ENCODE measurements at regions not wholly inside any gene's neighbourhood (a gene's known extent, or its start where the extent isn't known, plus 50 kb on each side); places are given as distances from the start of the nearest gene placed in this dataset.

DNA sequence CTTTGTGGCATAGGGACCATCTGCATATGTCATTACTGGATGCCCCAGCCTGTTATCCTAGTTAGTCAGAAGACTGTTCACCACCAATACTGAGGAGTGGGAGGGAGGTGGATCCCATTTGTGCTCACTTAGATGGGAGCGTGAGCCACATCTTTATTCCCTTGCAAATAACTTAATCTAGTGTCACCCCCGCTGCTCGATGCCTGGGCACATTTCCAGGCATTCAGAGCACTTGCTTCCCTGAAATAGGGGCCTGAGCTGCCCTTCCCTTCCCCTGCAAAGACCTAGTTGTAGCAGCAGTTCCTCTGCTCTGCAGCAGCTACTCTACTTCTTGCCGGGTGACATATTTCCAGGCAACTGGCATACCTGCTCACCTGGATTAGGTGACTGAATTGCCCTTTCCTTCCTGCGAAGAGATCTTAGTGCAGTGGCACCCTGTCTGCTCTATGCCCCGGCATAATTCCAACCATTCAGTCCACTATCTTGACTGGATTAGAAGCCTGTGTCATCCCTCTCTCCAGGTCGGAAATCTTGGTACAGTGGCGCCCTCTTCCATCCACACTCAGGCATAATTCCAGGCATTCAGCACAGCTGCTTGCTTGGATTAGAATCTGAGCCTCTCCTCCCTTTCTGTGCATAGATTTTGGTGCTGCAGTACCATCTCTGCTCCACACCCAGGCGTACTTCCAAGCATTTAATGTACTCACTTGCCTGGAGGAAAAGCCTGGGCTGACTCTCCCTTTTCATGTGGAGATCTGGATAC lies 1389.1 kb upstream of the TMEFF2 start:
- peak; percentile 43 for DNase-seq (ENCODE audit: low spot score)

- peak; percentile 46 for DNase-seq (ENCODE audit: low spot score)
Measured at GRCh38 chr2:193581807-193582206, 1387.1 kb upstream of the TMEFF2 start.

- DNase-seq (ENCODE audit: low spot score), result no peak
Measured at GRCh38 chr2:193580176-193580950, 1385.6 kb upstream of the TMEFF2 start.

GRCh38 chr2:193566886-193567285 lies 1372.2 kb upstream of the TMEFF2 start:
- no peak for DNase-seq (ENCODE audit: low spot score)

GRCh38 chr2:193566276-193566675 lies 1371.5 kb upstream of the TMEFF2 start:
- no peak for DNase-seq (ENCODE audit: low spot score)

DNA sequence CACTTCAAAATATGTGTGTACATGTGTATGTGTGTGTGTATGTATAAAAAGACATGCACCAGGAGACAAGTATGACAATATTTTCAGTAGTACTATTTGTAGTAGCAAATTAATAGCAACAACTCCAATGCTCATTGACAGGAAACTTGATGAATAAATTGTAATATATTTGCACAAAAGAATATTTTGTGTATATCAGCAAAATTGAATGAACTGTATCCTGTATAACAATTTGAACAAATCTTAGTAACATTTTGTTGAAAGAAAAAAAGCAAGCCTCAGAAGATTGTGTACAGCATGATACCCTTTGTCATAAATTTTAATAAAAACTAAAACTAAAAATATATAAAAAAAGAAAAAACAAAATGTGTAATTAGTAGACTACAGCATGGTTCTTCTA lies 1367.3 kb upstream of the TMEFF2 start:
- DNase-seq (ENCODE audit: low spot score), result no peak

GRCh38 chr2:193561054-193561453 lies 1366.3 kb upstream of the TMEFF2 start:
- no peak for DNase-seq (ENCODE audit: low spot score)

- no peak for DNase-seq (ENCODE audit: low spot score)
Measured at GRCh38 chr2:193556766-193557470, 1362.2 kb upstream of the TMEFF2 start.

DNA sequence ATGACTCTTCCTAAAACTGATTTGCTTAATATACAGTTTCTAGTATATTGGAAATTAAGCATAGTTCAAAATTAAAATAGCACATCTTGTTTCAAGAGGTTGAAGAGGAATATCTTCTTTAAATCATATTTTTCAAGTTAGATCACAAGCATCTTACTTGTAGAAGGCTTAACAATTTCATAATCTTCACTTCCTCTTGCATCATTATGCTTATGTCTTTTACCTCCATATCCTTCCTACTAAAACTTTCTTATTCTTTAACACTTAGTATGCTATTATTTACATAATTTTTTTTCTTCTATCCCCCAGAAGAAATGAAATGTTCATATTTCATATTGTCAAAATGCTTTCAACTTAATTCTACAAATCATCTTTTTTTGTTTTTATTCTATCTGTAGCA lies 1354.9 kb upstream of the TMEFF2 start:
- DNase-seq (ENCODE audit: low spot score), result no peak

GRCh38 chr2:193542762-193543161 lies 1348.0 kb upstream of the TMEFF2 start:
- DNase-seq (ENCODE audit: low spot score), result no peak

- DNase-seq (ENCODE audit: low spot score), result no peak
Measured at GRCh38 chr2:193539188-193539587, 1344.5 kb upstream of the TMEFF2 start.

- no peak for DNase-seq (ENCODE audit: low spot score)
Measured at GRCh38 chr2:193538061-193538460, 1343.3 kb upstream of the TMEFF2 start.

GRCh38 chr2:193537531-193537930 lies 1342.8 kb upstream of the TMEFF2 start:
- no peak for DNase-seq (ENCODE audit: low spot score)

DNA sequence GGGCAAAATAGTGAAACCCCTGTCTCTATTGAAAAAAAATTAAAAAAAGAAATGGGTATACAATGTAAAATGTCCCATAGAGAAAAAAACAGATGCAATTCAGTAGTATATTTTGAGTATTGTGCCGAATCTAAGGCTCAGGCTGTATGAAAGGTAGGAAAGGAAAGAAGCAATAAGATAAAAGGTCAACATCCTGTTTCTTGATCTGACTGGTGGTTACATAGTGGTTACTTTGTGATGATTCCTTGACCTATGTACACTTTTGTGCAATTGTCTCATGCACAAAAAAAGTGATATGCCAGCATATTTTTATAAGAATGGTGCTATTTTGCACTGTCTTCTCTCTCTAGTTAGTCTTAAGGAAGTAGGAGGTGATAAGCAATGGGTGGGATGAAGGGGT lies 1333.7 kb upstream of the TMEFF2 start:
- no peak for DNase-seq (ENCODE audit: low spot score)

- DNase-seq (ENCODE audit: low spot score), result no peak
Measured at GRCh38 chr2:193527146-193527545, 1332.4 kb upstream of the TMEFF2 start.

- DNase-seq (ENCODE audit: low spot score), result no peak
Measured at GRCh38 chr2:193523662-193524061, 1328.9 kb upstream of the TMEFF2 start.

DNA sequence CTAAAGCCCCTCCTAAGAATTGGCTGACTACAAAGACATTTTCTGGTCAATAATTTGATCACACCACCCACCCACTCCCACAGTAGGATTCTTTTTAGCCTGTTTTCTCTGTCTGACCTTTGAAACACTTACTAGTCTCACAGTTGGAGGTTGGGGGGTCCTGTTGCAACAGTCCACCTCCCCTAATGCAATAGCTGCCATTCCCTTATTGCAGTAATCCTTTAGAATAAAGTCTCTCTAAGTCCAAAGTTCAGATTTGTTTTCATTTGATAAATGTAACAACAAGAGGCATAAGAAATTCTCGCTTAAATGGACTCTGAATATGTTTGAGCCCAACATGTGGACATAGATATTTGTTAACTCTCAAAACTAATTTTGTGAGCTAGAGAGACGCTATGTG lies 1326.8 kb upstream of the TMEFF2 start:
- no peak for DNase-seq (ENCODE audit: low spot score)

- no peak for DNase-seq (ENCODE audit: low spot score)
Measured at GRCh38 chr2:193520709-193521458, 1326.2 kb upstream of the TMEFF2 start.

DNA sequence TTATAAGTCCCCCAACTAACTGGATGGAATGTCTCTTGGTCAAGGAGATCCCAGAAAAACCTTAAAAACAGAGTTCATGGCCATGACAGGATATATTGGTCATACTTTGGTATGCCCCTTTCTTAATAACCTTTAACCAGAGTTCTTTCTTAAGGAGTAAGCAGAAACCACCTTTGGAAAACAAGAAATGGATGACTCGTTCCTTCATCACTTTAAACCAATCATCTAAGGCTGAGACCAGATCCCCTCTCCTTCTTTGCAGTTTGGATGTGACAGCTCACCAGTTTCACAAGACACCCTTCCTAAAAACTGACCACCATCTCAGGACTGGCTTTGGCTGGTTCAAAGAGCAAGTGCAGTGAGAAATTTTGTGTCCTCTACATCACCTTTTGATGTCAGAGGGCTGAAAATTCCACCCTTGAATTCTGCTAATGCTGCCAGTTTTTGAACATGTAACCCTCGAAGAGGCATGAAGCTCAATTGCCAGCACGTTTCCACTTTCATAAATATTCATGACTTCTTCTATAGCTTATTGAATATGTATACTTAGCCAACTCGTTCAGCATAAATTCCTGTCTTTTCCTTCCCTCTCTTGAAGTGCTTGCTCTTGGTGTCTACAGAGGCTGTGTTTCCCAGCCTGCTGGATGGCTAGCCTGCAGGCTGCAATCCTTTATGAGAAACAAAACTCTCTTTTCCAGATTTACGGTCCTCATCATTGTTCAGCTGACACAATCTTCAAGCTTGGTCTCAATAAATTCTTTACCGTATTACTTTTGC lies 1323.5 kb upstream of the TMEFF2 start:
- no peak for DNase-seq (ENCODE audit: low spot score)

DNA sequence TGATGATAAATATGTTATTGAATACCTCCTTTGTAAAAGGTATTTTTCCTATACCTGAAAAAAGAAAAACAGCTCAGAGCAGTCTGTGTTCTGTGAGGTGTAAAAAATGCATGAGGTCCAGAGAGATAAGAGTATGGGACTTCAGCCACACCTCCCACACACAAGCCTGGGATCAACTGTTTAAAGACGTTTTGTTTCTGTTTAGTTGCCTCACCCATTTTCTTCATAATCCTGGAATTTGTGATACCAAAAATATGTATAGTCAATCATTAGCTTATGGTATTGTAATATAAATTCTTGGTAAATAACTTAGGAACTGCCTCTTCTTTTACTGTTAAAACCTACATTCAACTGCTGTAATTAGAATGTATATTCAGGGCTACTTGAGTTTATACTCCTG lies 1322.9 kb upstream of the TMEFF2 start:
- peak; percentile 23 for DNase-seq (ENCODE audit: low spot score)

DNA sequence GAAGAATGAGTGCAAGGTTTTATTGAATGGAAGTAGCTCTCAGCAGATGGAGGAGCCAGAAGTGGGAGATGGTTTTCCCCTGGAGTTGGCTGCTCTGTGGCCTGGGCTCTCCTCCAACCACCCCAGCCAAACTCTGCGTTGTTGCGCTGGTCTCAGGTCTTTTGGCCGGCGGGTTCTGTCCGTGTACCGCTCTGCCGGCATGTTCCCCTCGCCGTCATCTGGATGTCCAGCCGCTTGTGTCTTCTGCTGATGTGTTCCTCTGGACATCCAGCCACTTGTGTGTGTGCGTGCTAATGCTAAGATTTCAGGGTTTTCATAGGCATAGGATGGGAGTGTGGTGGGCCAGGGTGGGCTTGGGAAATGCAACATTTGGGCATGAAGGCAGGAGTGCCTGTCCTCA lies 1311.3 kb upstream of the TMEFF2 start:
- DNase-seq (ENCODE audit: low spot score), result no peak
